ENCODE measurements at regions not wholly inside any gene's neighbourhood (a gene's known extent, or its start where the extent isn't known, plus 50 kb on each side); places are given as distances from the start of the nearest gene placed in this dataset.

DNA sequence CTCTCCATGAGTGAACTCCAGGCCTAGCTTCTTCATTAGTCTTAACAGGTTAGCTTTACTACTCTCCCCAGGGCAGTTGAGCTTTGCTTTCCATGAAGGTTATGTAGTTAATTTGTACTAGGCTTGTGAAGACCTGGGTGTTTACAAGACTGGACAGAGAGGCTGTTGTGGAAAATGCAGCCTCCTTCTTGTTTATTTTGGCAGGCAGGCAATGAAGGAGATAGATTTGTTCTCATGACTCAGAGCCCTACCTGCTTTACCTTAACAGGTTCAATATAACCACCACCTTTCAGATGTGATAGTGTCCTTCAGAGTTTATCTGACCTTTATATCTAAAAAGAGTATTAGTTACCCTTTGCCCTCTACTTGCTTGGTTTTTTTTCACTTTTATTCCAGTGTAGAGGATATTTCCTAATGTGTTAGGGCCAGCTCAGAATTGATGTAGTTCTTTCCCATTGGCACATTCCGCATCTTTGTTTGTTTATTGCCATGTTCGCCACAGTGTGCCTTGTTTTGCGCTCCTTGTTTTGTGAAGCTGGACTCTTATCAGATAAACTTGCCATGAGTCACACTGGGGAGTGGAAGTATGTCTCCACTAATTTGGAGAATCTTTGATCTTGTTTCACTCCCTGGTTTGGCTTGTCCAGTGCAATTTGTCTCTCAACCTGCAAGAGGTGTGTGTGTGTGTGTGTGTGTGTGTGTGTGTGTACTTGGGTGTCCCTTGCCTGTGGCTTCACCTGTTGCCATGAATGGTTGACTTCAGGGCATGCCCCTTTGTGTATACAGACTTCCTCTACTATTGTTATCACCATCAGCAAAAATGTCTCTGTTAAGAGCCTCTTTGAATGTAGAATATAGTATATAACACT lies 87.4 kb upstream of the MACF1 start (continued):
- TF ChIP-seq, protein P1, sequence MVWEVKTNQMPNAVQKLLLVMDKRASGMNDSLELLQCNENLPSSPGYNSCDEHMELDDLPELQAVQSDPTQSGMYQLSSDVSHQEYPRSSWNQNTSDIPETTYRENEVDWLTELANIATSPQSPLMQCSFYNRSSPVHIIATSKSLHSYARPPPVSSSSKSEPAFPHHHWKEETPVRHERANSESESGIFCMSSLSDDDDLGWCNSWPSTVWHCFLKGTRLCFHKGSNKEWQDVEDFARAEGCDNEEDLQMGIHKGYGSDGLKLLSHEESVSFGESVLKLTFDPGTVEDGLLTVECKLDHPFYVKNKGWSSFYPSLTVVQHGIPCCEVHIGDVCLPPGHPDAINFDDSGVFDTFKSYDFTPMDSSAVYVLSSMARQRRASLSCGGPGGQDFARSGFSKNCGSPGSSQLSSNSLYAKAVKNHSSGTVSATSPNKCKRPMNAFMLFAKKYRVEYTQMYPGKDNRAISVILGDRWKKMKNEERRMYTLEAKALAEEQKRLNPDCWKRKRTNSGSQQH (CRISPR knock-in tag; IDR thresholded peaks at IDR 0.05) = peak; percentile 78; the same call in 1 of the 2 replicates
- TF ChIP-seq, protein P2, sequence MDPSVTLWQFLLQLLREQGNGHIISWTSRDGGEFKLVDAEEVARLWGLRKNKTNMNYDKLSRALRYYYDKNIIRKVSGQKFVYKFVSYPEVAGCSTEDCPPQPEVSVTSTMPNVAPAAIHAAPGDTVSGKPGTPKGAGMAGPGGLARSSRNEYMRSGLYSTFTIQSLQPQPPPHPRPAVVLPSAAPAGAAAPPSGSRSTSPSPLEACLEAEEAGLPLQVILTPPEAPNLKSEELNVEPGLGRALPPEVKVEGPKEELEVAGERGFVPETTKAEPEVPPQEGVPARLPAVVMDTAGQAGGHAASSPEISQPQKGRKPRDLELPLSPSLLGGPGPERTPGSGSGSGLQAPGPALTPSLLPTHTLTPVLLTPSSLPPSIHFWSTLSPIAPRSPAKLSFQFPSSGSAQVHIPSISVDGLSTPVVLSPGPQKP (CRISPR knock-in tag; IDR thresholded peaks at IDR 0.05) = no peak
- TF ChIP-seq ZNF445 (CRISPR knock-in tag; IDR thresholded peaks at IDR 0.05; ENCODE audit: low read depth) (no peak), TAF1 (IDR thresholded peaks at IDR 0.05; ENCODE audit: control insufficient read depth, extremely low read depth, insufficient read depth, low read length, severe bottlenecking) (no peak), ZNF699 (CRISPR knock-in tag; IDR thresholded peaks at IDR 0.05; ENCODE audit: insufficient replicate concordance) (no peak), RB1 (IDR thresholded peaks at IDR 0.05; ENCODE audit: low read depth) (no peak), MTA1 (IDR thresholded peaks at IDR 0.05; ENCODE audit: borderline replicate concordance) (peak; percentile 66; the same call in 1 of the 2 replicates), SRSF3 (IDR thresholded peaks at IDR 0.05; ENCODE audit: insufficient read depth, low read length) (no peak), ZNF668 (CRISPR knock-in tag; IDR thresholded peaks at IDR 0.05) (no peak), DACH1 (IDR thresholded peaks at IDR 0.05; ENCODE audit: partially characterized antibody) (no peak), HMGXB4 (CRISPR knock-in tag; IDR thresholded peaks at IDR 0.05) (no peak), NRF1 (conservative IDR thresholded peaks at IDR 0.05 in 1 of 2, IDR thresholded peaks at IDR 0.05 in 1 of 2) (no peak; a peak in 1 of 4 replicates), PCBP1 (IDR thresholded peaks at IDR 0.05; ENCODE audit: low read depth, low read length, poor library complexity, severe bottlenecking) (no peak), ZNF507 (tag; conservative IDR thresholded peaks at IDR 0.05) (no peak), NCOR1 (IDR thresholded peaks at IDR 0.05) (no peak), KAT8 (IDR thresholded peaks at IDR 0.05; ENCODE audit: low read depth) (no peak), CHD1 (IDR thresholded peaks at IDR 0.05; ENCODE audit: low read length) (no peak), GTF2E2 (tag; IDR thresholded peaks at IDR 0.05) (no peak), NR2C1 (IDR thresholded peaks at IDR 0.05) (no peak), NR2C1 (tag; IDR thresholded peaks at IDR 0.05) (peak; percentile 34; the same call in 1 of the 2 replicates), KLF6 (CRISPR knock-in tag; IDR thresholded peaks at IDR 0.05; ENCODE audit: borderline replicate concordance) (no peak), PURB (CRISPR knock-in tag; IDR thresholded peaks at IDR 0.05; ENCODE audit: low read depth) (no peak), ZNF232 (CRISPR knock-in tag; IDR thresholded peaks at IDR 0.05) (no peak), ZNF780A (CRISPR knock-in tag; IDR thresholded peaks at IDR 0.05) (no peak)
- TF ChIP-seq, protein P3, sequence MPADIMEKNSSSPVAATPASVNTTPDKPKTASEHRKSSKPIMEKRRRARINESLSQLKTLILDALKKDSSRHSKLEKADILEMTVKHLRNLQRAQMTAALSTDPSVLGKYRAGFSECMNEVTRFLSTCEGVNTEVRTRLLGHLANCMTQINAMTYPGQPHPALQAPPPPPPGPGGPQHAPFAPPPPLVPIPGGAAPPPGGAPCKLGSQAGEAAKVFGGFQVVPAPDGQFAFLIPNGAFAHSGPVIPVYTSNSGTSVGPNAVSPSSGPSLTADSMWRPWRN (IDR thresholded peaks at IDR 0.05; ENCODE audit: low read depth) = no peak
